Kidney tubule cell (primary cell): ENCODE measurements at regions not wholly inside any gene's neighbourhood (a gene's known extent, or its start where the extent isn't known, plus 50 kb on each side); places are given as distances from the start of the nearest gene placed in this dataset.
A peak's percentile ranks its signal among the peaks of the same experiment; 100 is the strongest.

Experiments
- DNase-seq: peaks from one replicate; pipeline ENCODE4 v3.0.0-alpha.2; 2018; ENCODE audit warnings: low spot score

DNA sequence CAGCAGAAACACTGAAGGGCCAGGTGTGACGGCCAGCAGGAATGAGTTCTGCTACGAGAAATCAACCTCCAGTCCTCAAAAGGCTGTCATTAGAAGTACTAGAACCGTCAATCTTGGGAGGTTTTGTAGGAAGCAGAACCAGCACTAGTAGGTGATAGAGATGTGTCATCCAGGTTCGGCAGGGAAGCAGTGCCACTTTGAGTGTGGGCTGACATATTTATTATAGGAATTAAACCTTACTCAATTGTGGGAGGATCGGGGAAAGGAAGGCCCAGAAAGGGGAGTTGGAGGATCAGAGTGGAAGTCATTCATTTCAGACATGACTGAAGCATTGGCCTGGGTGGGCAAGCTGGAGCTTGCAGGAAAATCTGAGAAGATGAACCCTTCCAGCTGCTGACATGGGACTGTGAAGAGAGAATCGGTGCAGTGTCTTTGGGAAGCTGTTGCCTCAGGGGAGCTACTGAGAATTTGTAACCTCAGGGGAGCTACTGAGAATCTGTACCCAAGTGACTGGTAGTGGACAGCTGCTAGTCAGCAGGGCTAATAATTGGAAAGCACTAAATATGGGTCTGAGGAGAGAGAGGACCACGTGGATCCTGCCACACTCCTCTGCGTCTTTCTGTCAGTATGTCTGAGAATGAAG is 177.4 kb downstream of the SPRY1 start:
- DNase-seq, result no peak

DNA sequence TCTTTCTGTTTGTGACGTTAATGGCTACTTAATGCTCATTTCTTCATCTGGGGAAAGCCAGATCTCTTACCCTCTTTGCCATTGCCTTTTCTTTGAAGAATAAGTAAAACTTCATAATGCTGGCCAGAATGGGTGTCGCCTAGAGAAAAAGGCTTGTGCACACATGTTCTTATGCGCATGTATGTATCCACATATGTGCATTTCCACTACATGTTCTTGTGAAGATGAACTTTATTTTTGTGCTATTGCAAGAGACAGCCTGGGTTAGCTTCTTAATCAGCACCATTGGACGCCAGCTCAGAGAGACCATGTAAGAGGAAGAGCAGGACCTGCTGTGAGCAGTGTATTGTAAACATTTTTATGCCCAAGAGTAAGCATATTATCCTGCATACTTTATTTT is 178.7 kb downstream of the SPRY1 start:
- DNase-seq, result no peak

DNA sequence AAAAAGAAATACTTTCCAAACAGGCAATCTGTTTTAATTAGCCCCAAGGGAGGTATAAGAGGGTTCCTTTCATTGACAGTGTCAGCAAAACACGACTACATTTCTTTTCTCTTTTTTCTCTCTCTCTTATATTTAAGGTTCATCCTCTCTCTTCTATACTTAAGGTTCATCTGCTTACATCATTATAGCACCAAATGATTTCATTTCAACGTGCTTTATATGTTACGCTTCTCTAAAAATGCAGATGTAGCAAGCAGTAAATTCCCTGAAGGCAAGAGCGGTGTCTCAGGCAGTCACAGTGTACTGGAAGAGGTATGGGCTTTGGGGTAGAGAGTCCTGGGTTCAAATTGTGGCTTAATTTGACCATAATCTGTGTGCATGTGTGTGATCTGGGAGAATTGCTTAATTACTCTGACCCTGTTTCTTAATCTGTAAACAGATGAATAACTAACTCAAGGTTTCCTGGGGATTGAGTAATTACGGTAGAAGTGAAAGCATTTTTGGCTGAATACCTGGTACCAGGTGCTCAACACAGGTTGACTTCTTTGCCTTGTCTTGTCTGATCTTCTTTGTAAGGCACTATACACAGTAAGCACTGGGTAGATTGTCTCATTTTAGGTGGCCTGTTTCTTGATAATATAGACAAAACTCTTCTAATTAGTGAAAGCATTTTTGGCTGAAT is 180.8 kb downstream of the SPRY1 start:
- no peak for DNase-seq

DNA sequence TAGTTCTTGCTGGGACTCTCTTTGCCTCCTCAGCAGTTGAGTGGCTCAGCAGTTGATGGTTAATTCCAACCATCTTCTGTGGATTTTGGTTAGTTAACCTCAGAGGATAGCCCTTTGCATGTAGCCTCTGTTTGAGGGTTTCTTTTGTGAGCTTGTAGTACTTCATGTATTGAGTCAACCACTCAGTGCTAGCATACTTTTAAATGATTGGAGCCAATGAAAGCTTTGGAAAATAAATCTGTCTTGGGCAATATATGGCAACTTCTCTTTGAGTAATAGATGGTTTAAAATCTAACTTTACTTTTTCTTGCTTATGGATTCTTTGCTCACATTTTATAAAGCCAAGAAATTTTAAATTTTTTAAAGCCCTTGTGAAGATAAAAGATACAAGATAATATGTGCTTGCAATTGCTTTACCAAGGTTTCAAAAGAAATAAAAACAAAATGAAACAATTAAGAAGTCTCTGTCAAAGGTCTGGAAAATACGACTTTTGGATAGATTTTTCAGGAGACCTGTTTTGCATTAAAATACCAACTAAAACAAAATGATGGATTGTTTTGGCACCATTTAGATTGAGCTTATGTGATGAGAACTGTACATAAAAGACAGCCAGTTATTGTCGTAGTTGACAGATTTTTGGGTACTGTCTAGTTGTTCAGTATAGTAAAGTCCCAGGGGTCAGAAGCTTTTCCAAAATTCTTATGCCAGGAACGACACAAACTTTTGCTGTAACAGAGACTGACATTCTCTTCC is 181.9 kb downstream of the SPRY1 start:
- DNase-seq, result no peak

DNA sequence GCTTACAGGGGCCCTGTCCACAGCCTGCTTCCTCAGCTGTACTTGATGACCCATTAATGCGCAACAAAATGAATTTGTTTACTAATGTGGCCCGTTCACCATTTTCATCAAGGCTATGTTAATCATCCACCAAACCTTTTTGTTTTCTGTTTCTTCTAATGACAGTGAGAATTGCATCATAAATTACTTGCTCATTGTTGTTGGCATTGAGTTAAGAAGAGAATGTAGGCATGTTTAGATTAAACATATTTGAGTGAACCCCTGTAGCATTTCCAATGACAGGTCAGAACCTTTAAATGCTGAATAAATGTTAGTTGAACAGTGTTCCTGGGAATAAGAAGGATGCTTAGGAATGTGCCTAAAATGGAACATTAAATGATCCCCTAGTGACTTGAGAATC is 183.4 kb downstream of the SPRY1 start:
- no peak for DNase-seq

DNA sequence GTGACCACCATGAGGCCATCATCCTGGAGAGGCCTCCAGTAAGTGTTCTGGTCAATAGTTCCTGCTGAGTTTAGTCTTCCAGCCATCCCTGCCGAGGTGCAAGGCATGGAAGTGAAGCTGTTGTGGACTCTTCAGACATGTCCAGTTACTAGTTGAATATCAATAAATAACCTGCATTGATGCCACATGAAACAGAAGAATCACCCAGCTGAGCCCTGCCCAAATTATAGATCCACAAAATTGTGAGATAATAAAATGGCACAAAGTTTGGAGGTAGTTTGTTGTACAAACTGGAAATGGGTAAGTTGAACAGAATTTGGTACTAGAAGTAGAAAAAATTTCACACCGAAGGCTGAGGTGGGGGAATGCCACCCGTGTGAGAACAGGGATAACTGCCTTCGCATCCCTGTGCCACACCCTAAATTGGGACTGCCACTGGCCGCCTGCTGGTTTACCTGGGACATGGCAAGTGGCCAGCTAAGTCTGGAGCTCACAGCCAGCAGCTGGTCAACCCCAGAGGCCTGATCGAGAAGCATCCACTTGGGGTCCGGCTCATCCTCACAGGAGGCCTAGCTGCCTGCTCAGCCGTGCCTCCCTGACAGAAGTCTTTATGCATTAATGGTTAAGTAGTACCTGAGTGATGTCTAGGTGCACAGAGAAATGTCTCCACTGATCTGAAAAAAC is 184.5 kb downstream of the SPRY1 start:
- DNase-seq, result no peak

DNA sequence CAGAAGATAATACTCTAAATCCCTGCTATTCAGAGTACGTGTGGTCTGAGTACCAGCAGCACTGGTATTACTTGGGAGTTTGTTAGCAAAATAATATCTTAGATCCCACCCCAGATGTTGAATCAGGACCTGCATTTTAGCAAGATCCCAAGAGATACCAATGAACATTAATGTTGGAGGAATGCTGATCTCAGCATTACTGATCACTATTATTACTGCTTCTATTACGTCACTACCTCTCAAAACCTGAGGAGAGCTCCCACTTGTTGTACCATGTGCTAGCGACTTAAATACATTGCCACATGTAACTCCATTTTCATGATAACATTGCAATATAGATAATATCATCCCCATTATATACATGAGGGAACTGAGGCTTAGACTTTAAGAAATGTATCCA is 185.2 kb downstream of the SPRY1 start:
- DNase-seq, result no peak

DNA sequence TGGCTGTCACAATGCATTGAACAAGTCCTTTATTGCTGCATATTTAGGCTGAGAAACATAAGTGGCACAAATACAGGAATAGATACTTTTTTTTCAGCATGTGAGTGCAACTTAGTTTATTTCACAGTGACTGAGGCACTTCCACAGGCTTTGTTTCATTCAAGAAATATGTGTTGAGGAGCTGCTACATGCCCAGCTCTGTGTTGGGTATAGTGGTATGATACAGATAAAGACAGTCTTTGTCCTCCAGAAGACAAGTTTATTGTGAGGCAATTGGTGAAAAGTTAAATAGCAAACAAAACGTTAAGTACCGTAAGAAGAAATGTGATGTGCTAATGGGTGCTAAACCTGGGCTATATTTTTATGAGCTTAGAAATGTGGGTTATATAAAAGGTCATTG is 186.4 kb downstream of the SPRY1 start:
- no peak for DNase-seq

DNA sequence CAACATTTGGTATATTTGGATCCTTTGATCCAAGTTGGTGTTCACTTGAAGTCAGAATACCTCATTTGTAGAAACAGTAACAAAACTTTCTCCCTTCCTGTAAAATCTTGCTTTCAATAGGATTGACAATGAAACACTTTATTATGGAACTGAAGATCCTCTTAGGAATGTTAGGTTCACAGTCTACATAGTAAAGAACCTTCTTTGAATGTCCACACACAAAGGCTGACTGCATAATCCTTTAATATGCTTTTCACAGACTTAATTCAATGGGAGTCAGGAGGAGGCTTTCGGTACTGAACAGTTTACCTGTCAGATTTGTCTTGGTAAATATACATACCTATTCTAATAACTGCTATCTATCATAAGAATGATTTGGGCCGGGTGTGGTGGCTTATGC is 188.5 kb downstream of the SPRY1 start:
- DNase-seq, result no peak

DNA sequence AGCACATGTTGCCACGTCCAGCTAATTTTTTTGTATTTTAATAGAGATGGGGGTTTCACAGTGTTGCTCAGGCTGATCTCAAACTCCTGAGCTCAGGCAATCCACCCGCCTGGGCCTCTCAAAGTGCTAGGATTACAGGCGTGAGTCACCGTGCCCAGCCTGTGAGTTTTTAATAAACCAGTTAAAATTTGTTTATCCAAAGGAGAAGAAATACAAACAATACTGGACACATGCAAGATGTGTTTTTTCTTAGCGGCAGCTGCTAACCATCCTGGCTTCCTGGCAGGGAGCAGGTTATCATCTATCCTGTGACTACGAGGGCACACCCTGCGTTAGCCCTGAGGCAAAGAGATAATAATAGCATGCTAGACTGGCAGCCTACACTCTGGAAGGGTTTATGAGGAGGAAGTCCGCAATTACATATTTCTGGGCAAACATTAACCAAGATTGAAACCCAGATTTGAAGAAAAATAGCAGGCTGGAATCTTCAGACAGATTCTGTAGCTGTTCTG is 191.4 kb downstream of the SPRY1 start:
- DNase-seq, result peak; percentile 76

DNA sequence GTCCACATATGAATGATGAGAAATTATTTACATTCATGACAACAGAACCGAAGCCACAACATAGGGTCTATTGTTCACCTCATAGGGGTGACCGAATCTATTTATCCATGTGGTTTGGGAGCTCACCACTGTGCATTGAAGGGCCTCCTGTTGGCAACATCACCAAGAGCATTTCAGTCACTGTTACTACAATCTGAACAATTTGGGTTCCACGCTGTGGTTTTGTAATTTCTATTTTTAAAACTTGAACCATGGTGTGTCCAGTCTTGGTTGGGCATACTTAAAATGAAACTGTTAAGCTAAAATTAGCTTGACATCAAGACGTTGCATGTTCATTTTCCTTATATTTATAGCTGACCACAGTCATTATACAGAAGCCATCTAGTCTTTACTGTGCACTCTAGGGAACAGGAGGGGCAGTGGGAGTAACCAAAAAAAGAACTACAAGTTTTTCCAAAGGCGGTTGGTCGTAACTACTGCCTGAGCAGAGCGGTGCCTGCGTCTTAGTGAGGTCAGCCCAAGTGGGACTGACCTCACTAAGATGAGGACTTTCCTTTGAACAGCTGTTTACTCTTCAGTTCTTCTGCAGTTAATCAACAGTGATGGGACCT is 192.1 kb downstream of the SPRY1 start:
- peak; percentile 53 for DNase-seq

DNA sequence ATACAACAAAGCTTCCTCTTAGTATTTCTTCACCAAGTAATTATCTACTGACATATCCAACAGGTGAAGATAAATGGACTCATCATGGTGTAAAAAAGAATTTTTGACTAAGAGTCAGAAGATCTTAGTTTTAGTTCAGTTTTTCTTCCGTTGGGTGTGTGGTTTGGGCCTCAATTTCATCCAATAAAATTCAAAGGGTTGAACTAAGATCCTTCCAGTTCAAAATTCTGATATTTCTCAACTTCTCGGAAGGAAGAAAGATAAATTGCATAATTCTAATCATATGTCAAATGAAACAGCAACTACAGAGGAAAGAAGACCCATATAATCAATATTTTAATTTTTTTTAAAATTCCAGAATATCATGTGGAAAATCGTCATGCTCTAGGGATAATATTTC is 192.7 kb downstream of the SPRY1 start:
- DNase-seq, result no peak

DNA sequence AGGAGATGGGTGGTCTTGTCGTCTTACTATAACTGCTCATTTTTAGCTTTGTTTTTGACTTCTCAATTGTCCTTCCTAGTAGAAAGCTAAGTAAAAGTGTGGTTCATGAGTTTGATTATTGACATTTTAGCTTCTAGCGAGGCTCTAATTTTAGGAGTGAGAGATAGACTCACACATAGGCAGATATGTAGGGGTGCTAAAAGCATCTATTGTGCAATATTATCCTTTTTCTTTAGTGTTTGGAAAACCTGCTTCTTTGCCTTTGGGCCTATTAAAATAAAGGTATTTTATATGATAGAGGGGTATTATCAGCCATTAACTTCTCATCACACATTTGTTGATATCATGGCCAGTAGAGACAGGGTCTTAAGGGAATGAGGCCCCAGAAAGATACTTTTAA is 195.3 kb downstream of the SPRY1 start:
- DNase-seq, result no peak

DNA sequence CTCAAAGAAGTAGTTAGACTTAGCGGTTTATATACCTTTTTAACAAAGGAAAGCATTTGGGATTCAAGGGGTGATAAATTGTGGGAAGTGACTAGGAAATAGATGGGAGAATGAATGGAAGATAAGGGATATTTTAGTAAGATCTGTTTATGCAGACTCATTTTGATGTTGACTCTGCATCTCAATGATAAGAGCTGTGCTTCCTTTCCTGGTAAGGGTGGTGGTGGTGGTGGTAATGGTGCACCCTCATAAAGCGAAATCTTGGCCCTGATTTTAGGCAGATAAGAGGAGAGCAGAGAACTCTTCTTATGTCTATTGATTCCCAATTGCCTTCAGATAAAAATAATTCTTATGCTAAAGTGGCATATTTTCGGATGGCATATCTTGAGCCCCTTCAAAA is 197.1 kb downstream of the SPRY1 start:
- DNase-seq, result no peak

DNA sequence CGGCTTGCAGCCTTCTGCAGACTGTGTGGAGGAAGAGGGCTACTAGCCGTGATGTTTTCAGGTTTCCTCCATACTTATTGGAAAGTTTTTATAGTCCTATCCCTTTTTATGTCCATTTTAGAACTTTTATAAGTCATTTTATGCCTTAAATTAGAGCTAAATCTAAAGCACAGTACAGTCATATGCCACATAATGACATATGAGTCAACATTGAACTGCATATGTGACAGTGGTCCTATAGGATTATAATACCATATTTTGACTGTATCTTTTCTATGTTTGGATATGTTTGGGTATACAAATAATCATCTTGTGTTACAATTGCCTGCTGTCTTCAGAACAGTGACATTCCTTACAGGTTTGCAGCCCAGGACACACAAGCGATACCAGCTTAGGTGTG is 200.2 kb downstream of the SPRY1 start:
- no peak for DNase-seq

DNA sequence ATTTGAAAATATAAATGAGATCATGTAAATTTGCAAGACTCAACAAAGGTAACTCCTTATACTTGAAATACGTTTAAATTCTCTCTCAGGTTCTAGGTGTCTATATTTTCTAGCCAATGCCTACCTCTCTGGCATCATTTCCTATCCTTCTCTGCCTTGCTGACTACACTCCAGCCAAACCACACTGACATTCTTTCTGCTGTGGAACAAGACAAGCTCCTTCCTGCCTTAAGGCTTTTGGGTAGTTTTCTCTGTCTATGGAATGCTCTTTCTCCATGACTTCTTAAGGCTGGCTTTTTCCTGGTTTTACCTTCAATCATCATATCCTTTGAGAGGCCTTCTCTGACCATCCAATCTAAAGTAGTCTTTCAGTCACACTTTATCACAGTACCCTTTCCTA is 201.0 kb downstream of the SPRY1 start:
- DNase-seq, result peak; percentile 64

DNA sequence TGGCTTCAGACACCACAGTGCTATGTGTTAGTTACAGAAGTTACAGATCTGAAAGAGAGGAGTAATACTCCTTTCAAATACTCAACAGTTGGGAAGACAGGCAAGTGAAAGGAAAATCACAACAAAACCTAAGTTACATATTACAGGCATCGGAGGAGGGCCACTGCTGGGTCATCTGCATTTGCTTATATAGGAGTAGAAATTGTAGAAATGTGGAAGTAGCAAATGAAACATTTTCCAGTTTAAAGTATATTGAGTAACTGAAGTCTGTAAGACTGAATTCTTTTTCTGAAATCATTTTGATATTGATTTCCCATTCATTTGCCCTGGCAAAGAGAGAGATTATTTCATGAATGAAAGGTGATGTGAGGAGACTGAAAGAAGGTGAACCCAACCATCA is 201.7 kb downstream of the SPRY1 start:
- DNase-seq, result no peak

DNA sequence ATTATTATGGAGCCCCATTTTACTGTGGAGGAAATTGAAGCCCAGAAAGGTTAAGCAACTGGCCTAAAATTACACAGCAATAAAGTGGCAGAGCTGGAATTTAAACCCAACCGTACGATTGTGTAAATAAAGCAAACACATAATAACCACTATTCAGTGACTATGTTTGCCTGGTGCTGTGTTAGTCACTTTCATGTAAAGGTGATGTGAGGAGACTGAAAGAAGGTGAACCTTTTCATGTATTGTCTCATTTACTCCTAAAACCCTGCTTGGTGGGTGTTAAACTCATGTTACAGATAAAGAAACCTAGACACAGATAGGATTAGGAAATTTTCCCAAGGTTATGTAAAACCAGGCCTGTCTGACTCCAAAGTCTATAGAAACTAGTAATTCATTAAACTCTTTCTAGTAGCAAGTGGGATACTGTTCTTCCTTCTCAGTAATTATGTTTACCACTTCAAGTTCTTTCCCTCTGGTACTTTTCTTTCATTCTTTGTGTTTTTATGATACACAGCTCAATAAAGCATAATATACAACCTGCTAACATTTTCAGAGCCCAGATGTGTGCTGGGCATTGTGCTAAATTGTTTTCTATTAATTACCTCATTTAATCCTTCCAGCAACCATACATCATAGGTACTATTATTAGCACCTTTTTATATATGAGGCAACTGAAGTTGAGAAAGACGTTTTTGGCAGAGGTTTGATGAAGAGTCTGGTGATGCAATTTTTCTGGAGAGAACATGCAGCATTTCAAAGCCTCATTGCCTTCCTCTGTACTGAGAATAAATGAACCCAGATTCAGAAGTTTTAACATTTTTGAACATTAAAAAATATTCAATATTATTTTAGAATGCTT is 202.7 kb downstream of the SPRY1 start:
- peak; percentile 6 for DNase-seq

DNA sequence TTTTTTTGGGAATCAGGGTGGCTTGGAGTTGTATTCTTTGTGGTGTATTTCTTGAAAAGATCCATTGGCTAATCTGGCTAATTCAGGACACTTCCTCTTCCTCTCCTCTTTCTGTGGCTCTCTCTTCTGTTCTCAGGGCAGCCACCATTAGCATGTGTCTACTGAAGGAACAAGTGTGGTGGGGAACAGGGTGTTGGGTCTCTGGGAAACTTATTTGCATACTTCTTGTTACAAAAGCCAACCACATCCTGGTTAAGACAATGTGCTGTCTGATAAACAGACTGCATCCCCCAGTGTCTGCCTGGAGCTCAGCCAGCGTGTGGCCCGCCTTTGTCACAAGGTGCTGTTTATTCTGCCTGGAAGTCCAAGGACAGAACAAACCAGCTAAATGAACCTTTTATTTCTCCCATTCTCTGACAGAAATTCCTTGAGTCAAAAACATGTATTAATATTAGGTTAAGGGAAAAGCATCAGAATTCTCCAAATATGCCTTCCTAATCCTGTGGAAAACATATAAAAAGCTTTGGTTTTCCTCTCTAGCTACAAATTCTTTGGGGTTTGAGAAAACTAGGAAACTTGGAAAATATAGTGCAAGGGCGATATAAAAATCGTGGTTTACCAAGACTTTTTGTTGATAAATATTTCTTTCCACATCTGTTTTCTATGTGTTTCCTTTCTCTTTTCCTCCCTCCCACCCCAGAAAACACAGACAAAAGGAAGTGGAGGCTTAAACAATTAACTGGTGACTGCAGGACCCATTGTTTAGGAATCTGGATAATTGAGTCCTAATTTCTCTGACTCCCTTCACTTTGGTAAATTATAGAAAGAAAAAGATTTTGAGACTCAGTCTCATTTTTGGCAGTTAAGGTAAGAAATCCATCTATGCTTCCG is 203.6 kb downstream of the SPRY1 start:
- DNase-seq, result peak; percentile 88
